Erythroblast (primary cell): ENCODE measurements at regions not wholly inside any gene's neighbourhood (a gene's known extent, or its start where the extent isn't known, plus 50 kb on each side); places are given as distances from the start of the nearest gene placed in this dataset.

Experiments used
- GATA1 ChIP-seq: IDR thresholded peaks from 2 replicates; pipeline ENCODE4 v1.6.1; 2011; ENCODE audit warnings: low read depth, mild to moderate bottlenecking, control low read depth, low read length, moderate library complexity
- POLR2A ChIP-seq: IDR thresholded peaks from 2 replicates; pipeline ENCODE4 v1.6.1; 2011; ENCODE audit warnings: mild to moderate bottlenecking, low read length

GRCh38 chr18:73662421-73662820 is 485.2 kb downstream of the FBXO15 start:
- TF ChIP-seq POLR2A: no peak
- no peak for TF ChIP-seq GATA1
